Activated CD4-positive, alpha-beta T cell treated with anti-CD3 and anti-CD28 coated beads, Interleukin-2, amount 10 ng/mL, durations not matched to agents 24 days and 14 days (primary cell): ENCODE measurements at regions not wholly inside any gene's neighbourhood (a gene's known extent, or its start where the extent isn't known, plus 50 kb on each side); places are given as distances from the start of the nearest gene placed in this dataset.
"Not testable (repeated sequence)": the region's sequence is repeated elsewhere in the genome, so short reads cannot be mapped to it uniquely, and the experiment has no call there.

Source experiments
- DNase-seq: peaks from one replicate; pipeline ENCODE4 v3.0.0; 2022
- H3K27ac Mint-ChIP-seq: one replicate; pipeline ENCODE4 v1.8.0; 2022; ENCODE audit warnings: mild to moderate bottlenecking, mixed read lengths
- H3K27me3 Mint-ChIP-seq: one replicate; pipeline ENCODE4 v1.8.0; 2022; ENCODE audit warnings: mixed read lengths
- H3K36me3 Mint-ChIP-seq: one replicate; pipeline ENCODE4 v1.8.0; 2022; ENCODE audit warnings: low read depth, mild to moderate bottlenecking, mixed read lengths
- H3K4me1 Mint-ChIP-seq: one replicate; pipeline ENCODE4 v1.8.0; 2021; ENCODE audit warnings: mixed read lengths
- H3K4me3 Mint-ChIP-seq: one replicate; pipeline ENCODE4 v1.8.0; 2022; ENCODE audit warnings: mild to moderate bottlenecking, moderate library complexity, mixed read lengths
- H3K9me3 Mint-ChIP-seq: one replicate; pipeline ENCODE4 v1.8.0; 2021; ENCODE audit warnings: mixed read lengths
- intact Hi-C: fragments of 100-400 bp; cut with micrococcal nuclease; formaldehyde crosslinking; loops from one replicate; pipeline ENCODE4 v1.15.1; 2023

- H3K27me3 Mint-ChIP-seq: no peaks in the 10 kb centered on the region
- intact Hi-C loops: no loop called here
- H3K4me1 Mint-ChIP-seq: no peaks in the 10 kb centered on the region
- H3K4me3 Mint-ChIP-seq: no peak overlapping the region
- H3K27ac Mint-ChIP-seq: no peak overlapping the region
- DNase-seq: no peak
- peaks cover 15% of the 10 kb centered on the region for H3K9me3 Mint-ChIP-seq
- no peaks in the 10 kb centered on the region for H3K36me3 Mint-ChIP-seq
These were observed 305.8 kb upstream of the CLEC14A start for GRCh38 chr14:38561657-38562056.

DNA sequence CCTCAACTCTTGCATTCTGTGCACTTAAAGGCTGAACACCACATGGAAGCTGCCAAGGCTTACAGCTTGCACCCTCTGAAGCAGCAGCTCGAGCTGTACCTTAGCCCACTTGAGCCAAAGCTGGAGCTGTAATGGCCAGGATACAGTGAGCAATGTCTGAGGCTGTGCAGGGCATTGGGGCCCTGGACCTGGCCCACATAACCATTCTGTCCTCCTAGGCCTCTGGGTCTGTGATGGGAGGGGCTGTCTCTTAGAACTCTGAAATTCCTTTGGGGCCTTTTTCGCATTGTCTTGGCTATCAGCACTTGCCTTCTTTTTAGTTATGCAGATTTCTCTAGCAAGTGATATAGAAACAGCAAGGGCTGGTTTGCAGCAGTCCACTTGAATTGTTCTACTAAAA, 303.8 kb upstream of the CLEC14A start:
- no peaks in the 10 kb centered on the region for H3K4me1 Mint-ChIP-seq
- H3K36me3 Mint-ChIP-seq: no peaks in the 10 kb centered on the region
- H3K4me3 Mint-ChIP-seq: no peak overlapping the region
- no peaks in the 10 kb centered on the region for H3K27me3 Mint-ChIP-seq
- peaks cover 15% of the 10 kb centered on the region for H3K9me3 Mint-ChIP-seq
- DNase-seq: no peak
- H3K27ac Mint-ChIP-seq: no peak overlapping the region
- intact Hi-C loops: no loop called here

- H3K27me3 Mint-ChIP-seq, H3K36me3 Mint-ChIP-seq, H3K27ac Mint-ChIP-seq, DNase-seq, H3K4me1 Mint-ChIP-seq, H3K4me3 Mint-ChIP-seq, intact Hi-C loops: not testable (repeated sequence)
- peaks cover 12% of the 10 kb centered on the region for H3K9me3 Mint-ChIP-seq
These were observed 301.5 kb upstream of the CLEC14A start for GRCh38 chr14:38557391-38557790.

DNA sequence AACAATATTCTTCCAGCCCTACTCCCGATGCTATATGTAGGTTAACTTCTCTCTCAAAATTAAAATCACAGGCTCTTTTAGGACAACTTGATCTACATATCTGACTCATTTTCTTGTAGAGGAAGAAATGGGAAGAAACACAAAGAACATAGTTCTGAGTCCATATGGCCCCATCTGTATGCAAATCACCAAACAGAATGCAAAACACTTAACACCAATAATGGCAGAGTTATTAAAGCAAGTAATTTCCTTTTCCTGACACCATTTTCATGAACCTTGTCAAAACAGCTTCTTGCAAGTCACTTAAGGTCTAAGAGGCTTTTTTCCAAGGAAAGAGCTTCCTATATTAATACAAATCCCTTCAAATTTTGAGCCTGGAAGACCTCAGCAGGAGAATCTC, 300.4 kb upstream of the CLEC14A start:
- Mint-ChIP-seq H3K27me3 (no peaks in the 10 kb centered on the region), H3K27ac (no peak overlapping the region), H3K9me3 (peaks cover 12% of the 10 kb centered on the region), H3K4me1 (no peaks in the 10 kb centered on the region), H3K4me3 (no peak overlapping the region), H3K36me3 (no peaks in the 10 kb centered on the region)
- intact Hi-C loops: no loop called here
- no peak for DNase-seq

DNA sequence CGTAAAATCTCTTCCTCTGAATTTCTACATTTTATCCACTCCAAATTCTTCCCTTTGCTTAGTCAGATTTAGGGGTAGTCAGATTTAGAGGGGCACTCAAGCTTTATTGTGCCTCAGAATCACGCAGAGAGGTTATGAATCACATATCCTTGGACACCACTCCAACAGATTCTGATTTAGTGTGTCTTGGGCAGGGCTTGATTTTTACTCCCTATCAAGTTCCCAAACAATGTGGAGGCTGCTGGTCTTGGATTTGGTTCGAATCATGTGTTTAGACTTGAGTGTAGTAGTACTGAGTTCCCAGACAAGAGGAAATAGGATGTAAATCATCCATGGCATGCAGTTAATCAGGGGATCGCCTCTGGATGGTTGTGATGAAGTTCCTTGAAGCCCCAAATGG, 298.1 kb upstream of the CLEC14A start:
- Mint-ChIP-seq H3K9me3 (peaks cover 5% of the 10 kb centered on the region), H3K4me3 (no peak overlapping the region), H3K27ac (no peak overlapping the region), H3K36me3 (no peaks in the 10 kb centered on the region), H3K27me3 (no peaks in the 10 kb centered on the region), H3K4me1 (no peaks in the 10 kb centered on the region)
- intact Hi-C loops: no loop called here
- no peak for DNase-seq

DNA sequence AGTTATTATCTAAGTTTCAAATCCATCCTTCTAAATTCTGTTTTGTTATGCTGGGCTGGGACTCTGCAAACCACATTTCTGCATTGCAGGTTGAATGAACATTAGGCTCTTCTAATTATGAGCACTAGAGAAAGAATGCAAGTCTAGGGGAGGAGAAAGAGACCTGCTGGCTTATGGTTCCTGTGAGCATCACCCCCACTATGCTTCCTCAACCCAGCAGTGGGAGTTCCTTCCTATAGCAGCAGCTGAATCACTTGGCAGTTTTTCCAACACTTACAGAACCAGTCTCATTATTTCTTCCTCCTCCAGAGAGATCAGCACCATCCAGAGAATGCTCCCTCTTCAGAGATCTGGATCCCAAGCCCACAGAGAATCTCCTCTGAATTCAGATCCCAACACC, 297.7 kb upstream of the CLEC14A start:
- Mint-ChIP-seq H3K9me3 (peaks cover 2% of the 10 kb centered on the region), H3K27me3 (no peaks in the 10 kb centered on the region), H3K36me3 (no peaks in the 10 kb centered on the region), H3K4me3 (no peak overlapping the region), H3K27ac (no peak overlapping the region), H3K4me1 (no peaks in the 10 kb centered on the region)
- no peak for DNase-seq
- intact Hi-C loops: no loop called here

GRCh38 chr14:38549564-38549963, 293.7 kb upstream of the CLEC14A start:
- no peaks in the 10 kb centered on the region for H3K9me3 Mint-ChIP-seq
- H3K36me3 Mint-ChIP-seq: no peaks in the 10 kb centered on the region
- H3K4me3 Mint-ChIP-seq: no peak overlapping the region
- no peak for DNase-seq
- no peak overlapping the region for H3K27ac Mint-ChIP-seq
- H3K4me1 Mint-ChIP-seq: no peaks in the 10 kb centered on the region
- intact Hi-C loops: no loop called here
- H3K27me3 Mint-ChIP-seq: no peaks in the 10 kb centered on the region

DNA sequence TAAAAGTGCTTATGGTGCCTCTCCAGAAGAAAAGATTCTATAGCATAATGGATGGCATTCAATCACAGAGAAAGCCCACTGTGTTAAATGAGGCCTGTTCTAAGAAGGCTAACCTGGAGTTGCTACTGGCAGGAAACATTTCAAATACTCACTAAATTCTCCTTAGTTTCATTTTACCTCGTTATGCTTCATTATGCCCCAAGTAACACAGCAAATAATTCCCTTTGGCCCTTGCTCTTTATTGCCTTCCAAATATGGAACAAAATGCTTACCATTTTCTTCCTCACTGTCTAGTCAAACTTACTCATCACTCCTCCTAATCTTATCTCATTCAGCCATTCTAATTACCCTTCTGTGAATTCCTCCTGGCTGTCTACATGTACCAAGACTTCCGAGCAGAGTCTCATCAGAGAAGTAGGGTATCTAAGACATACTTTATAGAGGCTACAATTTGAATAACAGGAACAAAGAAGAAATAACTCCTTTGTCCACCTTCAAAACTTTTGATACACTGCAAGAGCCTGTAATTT, 292.1 kb upstream of the CLEC14A start:
- H3K4me1 Mint-ChIP-seq: no peaks in the 10 kb centered on the region
- H3K4me3 Mint-ChIP-seq: no peak overlapping the region
- H3K9me3 Mint-ChIP-seq: no peaks in the 10 kb centered on the region
- DNase-seq: no peak
- H3K36me3 Mint-ChIP-seq: no peaks in the 10 kb centered on the region
- no peaks in the 10 kb centered on the region for H3K27me3 Mint-ChIP-seq
- H3K27ac Mint-ChIP-seq: no peak overlapping the region
- intact Hi-C loops: no loop called here

- intact Hi-C loops: no loop called here
- DNase-seq: no peak
- Mint-ChIP-seq H3K27me3 (no peaks in the 10 kb centered on the region), H3K9me3 (no peaks in the 10 kb centered on the region), H3K4me1 (no peaks in the 10 kb centered on the region), H3K4me3 (no peak overlapping the region), H3K36me3 (no peaks in the 10 kb centered on the region), H3K27ac (no peak overlapping the region)
These were observed 291.1 kb upstream of the CLEC14A start for GRCh38 chr14:38546932-38547551.

DNA sequence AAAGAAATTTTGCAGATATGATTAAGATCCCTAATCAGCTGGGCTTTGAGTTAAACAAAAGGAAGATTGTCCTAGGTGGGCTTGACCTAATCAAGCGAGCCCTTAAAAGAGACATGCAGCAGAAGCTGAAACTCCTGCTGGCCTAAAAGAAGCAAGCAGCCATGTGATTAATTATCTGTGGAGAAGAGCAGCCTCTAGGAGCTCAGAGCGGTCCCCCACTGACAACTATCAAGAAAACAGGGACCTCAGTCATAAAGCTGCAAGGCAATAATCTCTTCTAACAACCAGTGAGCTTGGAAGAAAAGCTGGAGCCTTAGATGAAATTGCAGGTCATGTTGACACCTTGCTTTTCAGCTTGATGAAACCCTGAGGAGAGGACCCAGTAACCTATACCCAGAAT, 288.9 kb upstream of the CLEC14A start:
- intact Hi-C loops: no loop called here
- Mint-ChIP-seq H3K36me3 (no peaks in the 10 kb centered on the region), H3K4me3 (no peak overlapping the region), H3K27ac (no peak overlapping the region), H3K9me3 (no peaks in the 10 kb centered on the region), H3K4me1 (no peaks in the 10 kb centered on the region), H3K27me3 (no peaks in the 10 kb centered on the region)
- no peak for DNase-seq

- H3K9me3 Mint-ChIP-seq, H3K27me3 Mint-ChIP-seq, H3K36me3 Mint-ChIP-seq, H3K4me3 Mint-ChIP-seq, H3K4me1 Mint-ChIP-seq, H3K27ac Mint-ChIP-seq, intact Hi-C loops, DNase-seq: not testable (repeated sequence)
These were observed 288.0 kb upstream of the CLEC14A start for GRCh38 chr14:38543851-38544250.

- DNase-seq, intact Hi-C loops: not testable (repeated sequence)
These were observed 282.2 kb upstream of the CLEC14A start for GRCh38 chr14:38538053-38538452.

GRCh38 chr14:38536376-38537038, 280.6 kb upstream of the CLEC14A start:
- intact Hi-C loops: no loop called here
- no peak for DNase-seq
- H3K36me3 Mint-ChIP-seq: no peaks in the 10 kb centered on the region
- no peak overlapping the region for H3K27ac Mint-ChIP-seq
- H3K27me3 Mint-ChIP-seq: no peaks in the 10 kb centered on the region
- no peaks in the 10 kb centered on the region for H3K4me1 Mint-ChIP-seq
- H3K9me3 Mint-ChIP-seq: no peaks in the 10 kb centered on the region
- H3K4me3 Mint-ChIP-seq: no peak overlapping the region

More at GRCh38 chr14:38538053-38538452, 282.2 kb upstream of the CLEC14A start:
- not testable (repeated sequence) for H3K27me3 Mint-ChIP-seq, H3K9me3 Mint-ChIP-seq, H3K27ac Mint-ChIP-seq, H3K36me3 Mint-ChIP-seq, H3K4me1 Mint-ChIP-seq, H3K4me3 Mint-ChIP-seq

DNA sequence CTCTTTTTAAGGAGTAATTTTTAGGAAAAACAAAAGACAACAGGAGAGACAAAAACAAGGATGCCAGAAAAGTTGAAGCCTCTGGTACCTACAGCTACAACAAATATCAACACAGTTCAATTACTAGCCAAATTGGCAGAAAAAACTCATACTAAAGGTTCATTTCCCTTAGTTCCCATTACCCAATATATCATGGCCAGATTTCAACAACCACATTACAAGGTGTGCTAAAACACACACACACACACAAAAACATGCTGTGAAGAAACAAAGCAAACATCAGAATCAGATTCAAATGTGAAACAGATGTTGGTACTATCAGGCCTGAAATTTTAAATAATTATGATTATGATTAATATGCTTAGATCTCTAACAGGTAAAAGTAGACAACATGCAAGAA, 272.7 kb upstream of the CLEC14A start:
- Mint-ChIP-seq H3K9me3 (no peaks in the 10 kb centered on the region), H3K27ac (no peak overlapping the region), H3K4me3 (no peak overlapping the region), H3K4me1 (no peaks in the 10 kb centered on the region), H3K36me3 (no peaks in the 10 kb centered on the region), H3K27me3 (no peaks in the 10 kb centered on the region)
- intact Hi-C loops: no loop called here
- DNase-seq: no peak

DNA sequence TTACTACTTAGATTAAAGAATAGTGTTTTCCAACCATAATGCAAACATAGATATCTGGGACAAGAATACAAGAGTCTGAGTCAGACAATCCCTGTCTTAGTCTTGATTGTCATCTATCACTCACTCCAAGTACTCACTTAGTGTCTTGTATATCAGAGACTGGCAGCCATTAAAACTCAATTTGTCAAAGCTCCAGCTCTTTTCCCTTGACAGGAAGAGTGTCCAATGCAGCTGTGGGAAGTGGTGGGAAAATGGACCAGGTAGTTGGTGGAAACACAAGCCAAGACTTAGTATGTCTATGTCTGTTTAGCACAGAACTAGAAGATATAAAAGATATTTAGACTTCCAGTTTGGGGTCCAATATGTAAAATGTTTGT, 271.6 kb upstream of the CLEC14A start:
- intact Hi-C loops: no loop called here
- Mint-ChIP-seq H3K27me3 (no peaks in the 10 kb centered on the region), H3K27ac (no peak overlapping the region), H3K4me3 (no peak overlapping the region), H3K9me3 (no peaks in the 10 kb centered on the region), H3K4me1 (no peaks in the 10 kb centered on the region), H3K36me3 (no peaks in the 10 kb centered on the region)
- DNase-seq: no peak
